HAP-1 (cell line): ENCODE measurements at regions not wholly inside any gene's neighbourhood (a gene's known extent, or its start where the extent isn't known, plus 50 kb on each side); places are given as distances from the start of the nearest gene placed in this dataset.
"Not testable (repeated sequence)": the region's sequence is repeated elsewhere in the genome, so short reads cannot be mapped to it uniquely, and the experiment has no call there.

Source experiments
- DNase-seq, 2 experiments: peaks; one replicate each; pipeline ENCODE4 v3.0.0-alpha.2; 2016 to 2020; ENCODE audit warnings: low spot score in 2 of 2
- H3K27me3 ChIP-seq: fragments of 250-450 bp; sonication (Bioruptor Pico); 2 replicates; pipeline ENCODE4 v1.5.1; 2020; ENCODE audit warnings: low read depth, mild to moderate bottlenecking, moderate library complexity
- H3K36me3 ChIP-seq: fragments of 250-450 bp; sonication (Bioruptor Pico); replicated peaks from 2 replicates; pipeline ENCODE4 v1.5.1; 2020; ENCODE audit warnings: mild to moderate bottlenecking
- H3K4me1 ChIP-seq: fragments of 250-450 bp; sonication (Bioruptor Pico); 2 replicates; pipeline ENCODE4 v1.5.1; 2020; ENCODE audit warnings: mild to moderate bottlenecking
- H3K4me3 ChIP-seq: fragments of 250-450 bp; sonication (Bioruptor Pico); 2 replicates; pipeline ENCODE4 v1.5.1; 2020; ENCODE audit warnings: mild to moderate bottlenecking, moderate library complexity
- H3K9me3 ChIP-seq: fragments of 250-450 bp; sonication (Bioruptor Pico); 2 replicates; pipeline ENCODE4 v1.5.1; 2020; ENCODE audit warnings: mild to moderate bottlenecking, moderate library complexity
- in situ Hi-C: fragments of 300-500 bp; cut with MboI; formaldehyde crosslinking; loops from 3 replicates; pipeline ENCODE4 v1.14.3; 2020; ENCODE audit warnings: low sequenced_read_pairs, inconsistent platforms, mixed read lengths

- in situ Hi-C loops, result loop anchor here (10.0 kb wide), 1 partner anchor 272 kb away; no protein-coding TSS in a partner anchor
- no peaks in the 10 kb centered on the region for H3K36me3 ChIP-seq
- no peaks in the 10 kb centered on the region for H3K4me1 ChIP-seq
- no peak overlapping the region for H3K4me3 ChIP-seq
- H3K27me3 ChIP-seq, result no peaks in the 10 kb centered on the region
- no peak for DNase-seq
- no peaks in the 10 kb centered on the region for H3K9me3 ChIP-seq
These were observed 125.0 kb downstream of the RASGEF1B start for GRCh38 chr4:81346719-81347118.

- Histone ChIP-seq H3K9me3 (no peaks in the 10 kb centered on the region), H3K36me3 (no peaks in the 10 kb centered on the region), H3K4me3 (no peak overlapping the region), H3K4me1 (no peaks in the 10 kb centered on the region), H3K27me3 (no peaks in the 10 kb centered on the region)
- no peak for DNase-seq
- in situ Hi-C loops, result loop anchor here (10.0 kb wide), 1 partner anchor 269 kb away; no protein-coding TSS in a partner anchor
These were observed 128.2 kb downstream of the RASGEF1B start for GRCh38 chr4:81343536-81343935.

GRCh38 chr4:81343046-81343445 lies 128.0 kb upstream of the PRKG2 start:
- Histone ChIP-seq H3K9me3 (no peaks in the 10 kb centered on the region), H3K4me1 (no peaks in the 10 kb centered on the region), H3K4me3 (no peak overlapping the region), H3K36me3 (no peaks in the 10 kb centered on the region), H3K27me3 (no peaks in the 10 kb centered on the region)
- no peak for DNase-seq
- in situ Hi-C loops, result loop anchor here (10.0 kb wide), 1 partner anchor 268 kb away; no protein-coding TSS in a partner anchor

DNA sequence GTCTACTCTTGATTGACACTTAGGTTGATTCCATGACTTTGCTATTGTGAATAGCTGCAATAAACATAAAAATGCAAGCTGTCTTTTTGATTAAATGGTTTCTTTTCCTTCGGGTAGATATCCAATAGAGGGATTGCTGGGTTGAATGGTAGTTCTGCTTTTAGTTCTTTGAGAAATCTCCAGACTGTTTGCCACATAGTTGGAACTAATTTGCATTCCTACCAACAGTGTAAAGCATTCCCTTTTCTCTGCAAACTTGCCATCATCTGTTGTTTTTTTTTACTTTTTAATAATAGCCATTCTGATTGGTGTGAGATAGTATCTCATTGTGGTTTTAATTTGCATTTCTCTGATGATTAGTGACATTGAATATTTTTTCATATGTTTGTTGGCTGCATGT lies 122.2 kb upstream of the PRKG2 start:
- in situ Hi-C loops, result no loop called here
- H3K4me3 ChIP-seq, result no peak overlapping the region
- no peaks in the 10 kb centered on the region for H3K36me3 ChIP-seq
- no peaks in the 10 kb centered on the region for H3K9me3 ChIP-seq
- no peaks in the 10 kb centered on the region for H3K27me3 ChIP-seq
- DNase-seq, result no peak
- no peaks in the 10 kb centered on the region for H3K4me1 ChIP-seq

DNA sequence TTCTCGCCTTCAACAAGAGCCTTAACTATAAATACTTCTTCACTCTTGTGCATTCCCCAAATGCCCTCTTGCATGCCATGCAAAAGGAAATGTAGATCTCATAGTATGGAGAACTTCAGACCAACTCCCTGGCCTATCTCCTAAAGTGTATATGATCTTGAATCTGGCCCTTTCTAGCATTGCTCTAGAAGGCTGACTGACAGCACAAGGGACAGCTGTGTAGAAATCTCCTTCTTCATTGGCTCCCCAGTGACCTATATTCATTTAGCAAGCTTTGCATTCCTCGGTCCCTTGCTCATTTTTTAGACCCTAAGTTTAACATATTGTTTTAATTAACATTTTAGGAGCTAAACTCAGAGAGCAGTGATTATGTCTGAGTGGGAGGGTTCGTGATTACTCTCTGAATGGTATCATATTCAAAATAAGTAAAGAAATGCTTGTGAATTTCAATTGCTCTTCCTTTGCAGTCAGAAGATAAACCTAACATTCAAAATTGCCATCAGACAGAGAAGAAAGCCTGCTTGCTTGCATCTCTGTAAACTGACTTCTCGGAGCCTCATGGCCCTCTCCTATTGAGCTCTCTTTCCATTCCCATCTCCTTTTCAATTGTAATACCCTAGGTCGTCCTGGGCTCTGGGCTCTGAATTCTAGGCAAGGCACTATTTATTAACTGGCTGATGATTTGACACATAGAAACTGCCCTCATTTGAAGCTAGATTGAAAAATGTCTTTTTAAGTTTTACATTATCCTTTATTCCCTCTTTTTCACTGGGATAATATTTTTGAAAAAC lies 120.3 kb upstream of the PRKG2 start:
- Histone ChIP-seq H3K27me3 (no peaks in the 10 kb centered on the region), H3K4me1 (no peaks in the 10 kb centered on the region), H3K36me3 (no peaks in the 10 kb centered on the region), H3K9me3 (no peaks in the 10 kb centered on the region), H3K4me3 (no peak overlapping the region)
- in situ Hi-C loops, result no loop called here
- no peak for DNase-seq

GRCh38 chr4:81330018-81330417 lies 115.0 kb upstream of the PRKG2 start:
- H3K4me3 ChIP-seq, result no peak overlapping the region
- no peaks in the 10 kb centered on the region for H3K27me3 ChIP-seq
- no peaks in the 10 kb centered on the region for H3K9me3 ChIP-seq
- H3K4me1 ChIP-seq, result no peaks in the 10 kb centered on the region
- DNase-seq, result no peak
- in situ Hi-C loops, result no loop called here
- no peaks in the 10 kb centered on the region for H3K36me3 ChIP-seq

DNA sequence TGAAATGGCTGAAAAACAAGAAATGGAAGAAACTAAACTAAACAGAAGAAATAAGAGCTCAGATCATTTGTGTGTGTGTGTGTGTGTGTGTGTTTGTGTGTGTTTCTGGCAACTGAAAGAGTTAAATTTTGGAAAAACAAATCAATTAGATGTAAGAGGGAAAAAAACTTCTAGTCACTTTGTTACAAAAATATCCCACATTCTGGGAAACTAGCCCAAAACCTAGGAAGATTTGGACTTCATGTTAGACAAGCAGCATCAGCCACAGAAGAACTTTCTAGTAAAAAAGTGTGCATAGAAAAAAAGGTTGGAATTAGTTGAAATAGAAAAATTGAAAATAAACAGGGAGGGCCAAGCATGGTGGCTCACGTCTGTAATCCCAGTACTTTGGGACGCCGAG lies 111.6 kb upstream of the PRKG2 start:
- in situ Hi-C loops, result no loop called here
- Histone ChIP-seq H3K9me3 (no peaks in the 10 kb centered on the region), H3K4me1 (no peaks in the 10 kb centered on the region), H3K36me3 (no peaks in the 10 kb centered on the region), H3K27me3 (no peaks in the 10 kb centered on the region), H3K4me3 (no peak overlapping the region)
- DNase-seq, result no peak

DNA sequence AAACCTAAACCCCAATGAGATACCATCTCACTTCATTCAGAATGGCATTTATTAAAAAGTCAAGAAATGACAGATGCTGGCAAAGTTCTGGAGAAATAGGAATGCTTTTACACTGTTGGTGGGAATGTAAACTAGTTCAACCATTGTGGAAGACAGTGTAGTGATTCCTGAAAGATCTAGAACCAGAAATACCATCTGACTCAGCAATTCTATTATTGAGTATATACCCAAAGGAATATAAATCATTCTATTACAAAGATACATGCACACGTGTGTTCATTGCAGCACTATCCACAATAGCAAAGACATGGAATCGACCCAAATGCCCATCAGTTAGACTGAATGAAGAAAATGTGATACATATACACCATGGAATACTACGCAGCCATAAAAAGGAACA lies 109.6 kb upstream of the PRKG2 start:
- H3K36me3 ChIP-seq, in situ Hi-C loops, H3K9me3 ChIP-seq: not testable (repeated sequence)

GRCh38 chr4:81319657-81320056 lies 104.6 kb upstream of the PRKG2 start:
- Histone ChIP-seq H3K36me3 (no peaks in the 10 kb centered on the region), H3K4me3 (no peak overlapping the region), H3K4me1 (no peaks in the 10 kb centered on the region), H3K9me3 (no peaks in the 10 kb centered on the region), H3K27me3 (no peaks in the 10 kb centered on the region)
- DNase-seq, result no peak
- in situ Hi-C loops, result no loop called here

More for the DNA sequence above, 109.6 kb upstream of the PRKG2 start:
- not testable (repeated sequence) for DNase-seq, H3K4me3 ChIP-seq, H3K4me1 ChIP-seq, H3K27me3 ChIP-seq

DNA sequence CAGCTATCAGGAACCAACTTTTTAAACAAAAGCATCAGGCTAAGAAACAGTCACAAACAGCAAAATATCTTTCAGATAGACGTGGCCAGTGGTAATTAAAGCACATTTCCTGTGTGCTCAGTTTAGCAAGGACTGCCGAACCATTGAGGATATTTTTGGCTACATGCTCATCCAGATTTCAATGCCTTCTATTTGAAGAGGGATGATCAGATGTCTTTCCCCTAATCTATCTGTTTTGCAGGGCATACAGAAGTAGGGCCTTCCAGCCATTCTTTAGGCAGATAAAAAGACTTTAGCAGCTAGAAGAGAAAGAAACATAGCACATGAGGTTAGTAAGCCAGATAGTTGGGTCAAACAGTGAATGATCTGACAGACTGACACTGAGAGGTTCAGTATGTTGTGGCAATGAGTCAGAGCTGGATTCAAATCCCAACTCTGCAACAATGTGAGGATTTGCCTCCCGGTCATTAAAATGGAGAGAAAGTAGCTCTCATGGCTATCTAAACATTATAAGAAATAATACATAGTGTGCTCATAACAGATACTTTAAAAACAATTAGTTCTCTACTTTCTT lies 100.0 kb upstream of the PRKG2 start:
- Histone ChIP-seq H3K27me3 (no peaks in the 10 kb centered on the region), H3K9me3 (no peaks in the 10 kb centered on the region), H3K36me3 (no peaks in the 10 kb centered on the region), H3K4me3 (no peak overlapping the region), H3K4me1 (no peaks in the 10 kb centered on the region)
- in situ Hi-C loops, result no loop called here
- DNase-seq, result no peak

DNA sequence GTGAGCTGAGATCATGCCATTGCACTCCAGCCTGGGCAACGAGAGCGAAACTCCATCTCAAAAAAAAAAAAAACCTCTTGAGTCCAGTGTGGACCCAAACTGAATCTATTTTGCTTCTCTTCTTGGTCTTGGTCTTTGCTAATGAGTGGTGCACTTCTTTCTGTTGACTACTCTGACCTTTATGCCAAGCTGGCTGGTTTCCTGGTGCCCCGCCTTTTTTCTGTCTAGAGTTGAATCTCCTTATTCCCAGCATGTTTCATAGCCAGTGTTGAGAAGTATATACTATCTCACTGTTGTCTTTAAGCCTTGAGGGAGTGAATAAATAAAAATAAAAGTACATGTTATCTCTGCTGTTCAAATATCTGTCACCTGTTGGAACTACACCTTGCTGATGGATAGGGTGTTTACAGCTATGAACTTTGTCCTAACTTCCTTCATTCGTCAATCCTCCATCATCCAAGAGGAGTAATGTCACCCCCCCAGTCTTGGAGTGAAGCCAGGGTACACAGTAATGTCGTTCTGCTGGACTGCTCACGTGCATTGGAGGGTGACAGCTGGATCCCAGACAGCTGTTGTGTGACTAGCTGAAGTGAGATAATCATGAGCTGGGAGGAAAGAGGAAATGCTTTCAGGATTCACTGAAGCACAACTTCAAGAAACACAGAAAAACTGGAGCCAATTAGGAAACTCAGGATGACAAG lies 99.3 kb upstream of the PRKG2 start:
- in situ Hi-C loops, result no loop called here
- no peaks in the 10 kb centered on the region for H3K27me3 ChIP-seq
- no peak for DNase-seq
- no peak overlapping the region for H3K4me3 ChIP-seq
- no peaks in the 10 kb centered on the region for H3K9me3 ChIP-seq
- no peaks in the 10 kb centered on the region for H3K36me3 ChIP-seq
- H3K4me1 ChIP-seq, result no peaks in the 10 kb centered on the region

DNA sequence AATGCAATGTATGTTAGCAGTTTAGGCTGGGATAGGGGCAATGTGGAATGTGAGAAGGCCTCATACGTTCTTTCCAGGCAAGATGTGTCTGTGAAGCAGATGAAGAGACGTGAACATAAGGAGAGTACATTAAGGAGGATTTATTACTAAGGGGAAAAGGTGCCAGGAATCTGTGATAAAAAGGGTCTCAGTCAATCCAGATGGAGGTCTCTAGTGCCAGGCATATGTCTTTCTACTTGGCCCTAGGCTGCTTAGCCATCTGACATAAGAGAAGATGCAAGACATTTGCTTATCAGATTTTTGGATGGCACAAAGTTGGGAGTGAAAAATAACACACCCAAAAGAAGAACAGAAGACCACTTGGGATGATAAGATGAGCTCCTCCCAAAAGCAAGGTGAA lies 93.0 kb upstream of the PRKG2 start:
- H3K4me3 ChIP-seq, result no peak overlapping the region
- H3K4me1 ChIP-seq, result no peaks in the 10 kb centered on the region
- H3K9me3 ChIP-seq, result no peaks in the 10 kb centered on the region
- no peaks in the 10 kb centered on the region for H3K27me3 ChIP-seq
- DNase-seq, result no peak
- H3K36me3 ChIP-seq, result no peaks in the 10 kb centered on the region
- in situ Hi-C loops, result no loop called here

DNA sequence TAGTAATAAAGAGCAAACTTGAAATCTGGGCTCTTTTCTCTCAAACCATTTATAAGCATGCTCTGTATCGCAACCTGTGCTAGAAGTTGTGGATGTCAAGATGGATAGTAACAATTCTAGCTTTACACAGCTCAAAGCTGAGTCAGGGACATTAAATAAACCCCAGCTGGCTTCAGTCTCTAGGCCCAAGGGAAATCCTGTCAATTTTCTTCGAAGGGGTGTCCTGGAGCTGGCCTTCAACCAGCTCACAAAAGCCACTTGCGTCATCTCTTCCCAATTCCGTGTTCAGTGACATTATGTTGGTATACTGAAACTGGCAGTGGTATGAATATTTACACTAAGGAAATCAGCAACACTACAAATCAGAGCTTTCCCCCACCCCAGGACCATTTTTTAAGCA lies 89.8 kb upstream of the PRKG2 start:
- DNase-seq, result no peak
- Histone ChIP-seq H3K4me1 (no peaks in the 10 kb centered on the region), H3K36me3 (no peaks in the 10 kb centered on the region), H3K4me3 (no peak overlapping the region), H3K9me3 (no peaks in the 10 kb centered on the region), H3K27me3 (no peaks in the 10 kb centered on the region)
- in situ Hi-C loops, result no loop called here

DNA sequence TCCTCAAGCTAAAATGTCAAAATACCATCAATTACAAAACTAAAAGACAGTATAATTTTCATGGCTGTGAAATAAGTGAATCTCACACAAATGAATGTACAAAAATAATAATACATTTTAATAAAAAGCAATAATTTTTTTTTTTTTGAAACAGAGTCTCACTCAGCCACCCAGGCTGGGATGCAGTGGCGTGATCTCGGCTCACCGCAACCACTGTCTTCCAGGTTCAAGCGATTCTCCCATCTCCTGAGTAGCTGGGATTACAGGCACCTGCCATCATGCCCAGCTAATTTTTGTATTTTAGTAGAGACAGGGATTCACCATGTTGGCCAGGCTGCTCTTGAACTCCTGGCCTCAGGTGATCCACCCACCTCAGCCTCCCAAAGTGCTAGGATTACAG lies 85.3 kb upstream of the PRKG2 start:
- DNase-seq, H3K4me1 ChIP-seq, H3K36me3 ChIP-seq, H3K4me3 ChIP-seq, H3K27me3 ChIP-seq, in situ Hi-C loops, H3K9me3 ChIP-seq: not testable (repeated sequence)
